HG03342 (cell line): ENCODE measurements at regions not wholly inside any gene's neighbourhood (a gene's known extent, or its start where the extent isn't known, plus 50 kb on each side); places are given as distances from the start of the nearest gene placed in this dataset.
A peak's percentile ranks its signal among the peaks of the same experiment; 100 is the strongest.
"Not testable (repeated sequence)": the region's sequence is repeated elsewhere in the genome, so short reads cannot be mapped to it uniquely, and the experiment has no call there.

ENCODE experiments used
- ATAC-seq: cut with Tn5 transposase; IDR thresholded peaks from one replicate; pipeline ENCODE4 v1.9.1; 2021; ENCODE audit warnings: mild to moderate bottlenecking, moderate library complexity; ENCODE audit not compliant: unreplicated experiment

DNA sequence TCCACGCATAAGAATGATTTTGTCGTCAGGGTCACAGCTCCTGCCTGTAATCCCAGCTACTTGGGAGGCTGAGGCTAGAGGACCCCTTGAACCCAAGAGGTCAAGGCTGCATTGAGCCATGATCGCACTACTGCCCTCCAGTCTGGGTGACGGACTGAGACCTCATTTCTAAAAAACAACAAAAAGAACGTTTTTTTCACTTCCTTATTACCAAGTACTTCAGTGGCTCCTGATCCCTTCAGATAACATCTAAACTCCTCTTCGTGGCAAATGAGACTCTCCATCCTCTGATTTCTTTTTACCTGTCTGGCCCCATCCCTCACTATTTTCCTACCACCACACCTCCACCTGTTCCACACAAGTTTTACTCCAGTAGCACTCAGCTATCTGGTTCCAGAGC lies 105.4 kb upstream of the TLK1 start:
- no peak for ATAC-seq

DNA sequence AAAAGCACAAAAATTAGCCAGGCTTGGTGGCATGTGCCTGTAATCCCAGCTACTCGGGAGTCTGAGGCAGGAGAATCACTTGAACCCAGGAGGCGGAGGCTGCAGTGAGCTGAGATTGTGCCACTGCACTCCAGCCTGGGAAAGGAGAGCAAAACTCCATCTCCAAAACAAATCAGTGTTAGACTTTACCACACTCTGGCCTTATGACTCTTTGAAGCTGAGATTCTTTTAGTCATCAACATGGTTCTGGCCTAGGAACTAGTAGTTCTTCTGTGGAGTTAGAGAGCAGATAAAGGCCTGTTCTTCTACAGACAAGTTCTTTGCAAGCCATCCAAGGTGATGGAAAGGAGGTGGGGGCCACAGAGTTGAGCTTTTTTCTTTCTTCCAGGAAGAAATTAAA lies 100.8 kb upstream of the TLK1 start:
- not testable (repeated sequence) for ATAC-seq

DNA sequence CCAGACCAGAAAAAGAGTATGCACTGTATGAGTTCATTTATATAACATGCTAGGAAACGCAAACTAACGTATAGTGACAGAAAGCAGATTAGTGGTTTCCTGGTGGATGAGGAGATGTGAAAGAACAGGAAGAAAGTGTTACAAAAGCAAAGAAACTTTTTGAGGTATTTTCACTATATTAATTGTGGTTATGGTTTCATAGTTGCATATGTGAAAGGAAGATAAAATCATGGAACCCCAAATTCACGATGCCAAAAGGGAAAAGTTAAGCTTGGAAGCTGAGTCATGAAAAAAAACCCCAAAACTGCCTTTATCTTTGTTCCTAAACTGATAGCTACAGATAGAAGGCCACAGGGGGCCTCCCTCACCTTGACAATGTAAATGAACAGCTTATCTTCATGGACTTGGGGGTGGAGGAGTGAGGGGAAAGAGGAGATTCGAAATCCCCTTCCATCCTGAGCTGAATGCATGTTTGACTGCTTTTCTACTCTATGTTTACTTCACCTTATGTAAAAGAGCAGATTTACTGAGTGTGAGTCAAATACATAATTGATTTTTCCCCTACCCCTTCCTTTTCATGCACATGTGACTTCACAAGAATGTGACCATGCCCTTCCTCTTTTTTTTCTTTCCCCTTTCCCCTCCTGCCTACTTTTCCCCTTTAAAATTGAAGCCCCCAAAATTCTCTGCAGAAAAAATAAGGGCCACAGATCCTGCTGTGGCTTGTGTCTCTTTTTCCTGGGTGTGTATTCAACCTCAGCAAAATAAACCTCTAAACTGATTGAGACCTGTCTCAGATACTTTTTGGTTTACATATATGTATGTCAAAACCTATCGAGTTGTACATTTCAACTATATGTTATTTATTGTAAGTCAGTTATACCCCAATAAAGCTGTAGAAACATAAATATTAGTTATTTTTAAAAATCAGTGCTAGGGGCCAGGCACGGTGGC lies 100.1 kb upstream of the TLK1 start:
- ATAC-seq: no peak

DNA sequence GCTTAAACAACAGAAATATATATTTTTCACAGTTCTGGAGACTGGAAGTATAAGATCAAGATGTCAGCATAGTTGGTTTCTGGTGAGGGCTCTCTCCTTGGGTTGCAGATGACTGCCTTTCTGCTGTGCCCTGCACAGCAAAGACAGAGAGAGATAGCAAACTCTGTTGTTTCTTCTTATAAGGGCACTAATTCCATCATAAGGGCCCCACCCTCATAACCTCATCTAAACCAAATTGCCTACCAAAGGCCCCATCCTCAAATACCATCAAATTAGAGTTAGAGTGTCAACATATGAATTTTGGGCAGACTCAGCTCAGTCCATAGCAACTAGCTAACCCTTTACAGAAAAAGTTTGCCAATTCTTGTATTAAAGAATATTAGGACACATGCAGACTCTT lies 94.0 kb upstream of the TLK1 start:
- no peak for ATAC-seq

DNA sequence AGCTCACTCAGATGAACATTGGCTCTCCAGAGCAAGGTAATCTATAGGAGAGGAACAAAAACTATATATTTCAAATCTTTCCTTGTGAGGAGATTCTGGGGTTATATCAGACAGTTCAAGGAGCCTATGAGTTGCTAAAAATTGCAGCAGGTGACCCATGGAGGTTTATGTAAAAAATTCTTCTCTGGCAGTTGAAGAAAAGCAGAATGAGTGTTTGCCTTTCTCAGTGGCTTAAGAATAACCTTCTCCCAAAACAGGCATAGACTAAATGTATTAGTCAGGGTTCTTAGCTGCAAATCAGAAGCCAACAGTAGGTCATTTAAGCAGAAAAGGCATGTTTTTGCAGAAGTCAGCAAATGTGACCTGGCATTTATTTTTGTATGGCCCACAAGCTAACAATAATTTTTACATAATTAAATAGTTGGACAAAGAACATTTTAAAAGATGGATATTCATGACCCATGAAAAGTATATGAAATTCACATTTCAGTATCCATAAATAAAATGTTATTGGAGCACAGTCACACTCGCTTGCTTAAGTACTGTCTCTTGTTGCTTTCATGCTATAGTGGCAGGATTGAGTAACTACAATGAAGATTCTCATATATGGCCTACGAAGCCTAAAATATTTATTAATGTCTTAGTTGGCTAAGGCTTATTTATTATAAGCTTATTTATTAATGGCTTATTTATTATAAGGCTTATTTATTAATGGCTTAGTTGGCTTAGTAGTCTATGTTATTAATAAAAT lies 93.4 kb upstream of the TLK1 start:
- no peak for ATAC-seq

DNA sequence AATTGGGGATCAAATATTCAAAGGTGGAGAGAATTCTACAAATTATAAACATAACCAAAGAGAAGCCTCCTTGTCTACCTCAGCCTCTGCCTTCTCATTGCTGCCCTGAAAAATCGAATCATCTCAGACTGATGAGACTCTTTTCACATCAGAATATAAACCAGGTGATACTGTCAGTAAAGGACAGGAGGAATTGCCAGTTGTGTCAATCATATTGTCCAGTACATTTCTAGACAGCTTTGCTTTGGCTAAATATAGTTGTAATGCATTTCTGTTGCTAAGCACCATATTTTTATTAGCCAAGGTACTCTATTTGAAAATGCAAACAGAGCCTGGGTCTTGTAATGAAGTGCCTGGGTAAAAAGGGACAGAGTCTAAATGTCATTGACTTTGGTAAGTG lies 92.6 kb upstream of the TLK1 start:
- no peak for ATAC-seq

DNA sequence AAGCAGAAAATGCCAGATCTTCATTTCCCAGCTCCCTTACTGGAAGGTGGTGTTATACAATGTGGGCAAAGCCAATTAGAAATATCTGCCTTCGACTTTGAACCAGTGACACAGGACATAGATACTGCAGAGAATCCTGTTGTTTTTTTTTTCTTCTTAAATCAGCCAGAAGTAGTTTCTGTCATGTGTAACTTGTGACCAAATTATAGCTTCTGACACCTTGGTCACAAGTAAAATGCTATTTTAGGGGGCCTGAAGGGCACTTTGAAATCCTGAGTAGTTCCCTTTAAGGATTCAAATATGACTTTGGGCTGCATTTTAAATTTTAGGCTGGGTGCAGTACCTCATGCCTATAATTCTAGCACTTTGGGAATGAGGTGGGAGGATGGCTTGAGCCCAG lies 89.0 kb upstream of the TLK1 start:
- no peak for ATAC-seq

DNA sequence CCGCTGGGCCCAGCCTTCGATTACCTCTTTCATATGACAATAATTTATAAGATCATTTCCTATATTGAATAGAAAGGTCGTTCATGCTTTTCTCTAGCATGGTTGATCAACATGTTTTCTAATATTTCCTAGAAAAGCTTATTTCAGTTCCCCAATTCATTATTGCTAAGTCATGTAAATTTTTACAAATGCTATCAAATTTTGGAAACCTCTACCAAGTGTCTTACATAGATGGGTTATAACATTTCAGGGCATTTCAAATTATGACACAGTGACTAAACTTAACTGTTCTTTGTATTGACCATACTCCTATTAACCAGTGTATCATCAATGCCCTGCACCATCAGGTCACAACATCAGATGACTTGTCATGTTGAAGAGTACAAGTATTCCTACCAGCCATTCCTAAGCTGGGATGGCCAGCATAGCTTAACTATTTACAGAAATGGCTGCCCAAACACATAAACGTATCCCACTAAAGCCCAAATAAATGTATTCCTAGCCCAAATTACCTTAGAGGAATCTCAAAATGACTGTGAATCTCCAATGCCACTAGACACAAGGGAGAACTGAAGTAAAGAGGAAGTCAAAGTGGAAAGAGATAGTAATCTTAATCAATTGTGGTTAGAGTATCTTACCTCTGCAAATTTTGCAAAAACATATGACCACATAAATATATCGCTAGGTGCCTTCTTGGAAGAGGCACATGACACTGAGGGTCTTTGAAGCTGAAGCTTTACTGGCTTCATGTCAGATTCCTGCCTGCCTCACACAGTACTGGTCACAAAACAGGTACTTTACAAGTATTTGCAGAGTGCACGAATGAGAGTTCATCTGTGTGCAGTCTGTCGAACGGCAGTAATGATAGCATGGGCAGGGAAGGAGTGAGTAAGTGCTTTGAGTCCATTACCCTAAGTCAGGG lies 87.3 kb upstream of the TLK1 start:
- ATAC-seq: peak; percentile 67

DNA sequence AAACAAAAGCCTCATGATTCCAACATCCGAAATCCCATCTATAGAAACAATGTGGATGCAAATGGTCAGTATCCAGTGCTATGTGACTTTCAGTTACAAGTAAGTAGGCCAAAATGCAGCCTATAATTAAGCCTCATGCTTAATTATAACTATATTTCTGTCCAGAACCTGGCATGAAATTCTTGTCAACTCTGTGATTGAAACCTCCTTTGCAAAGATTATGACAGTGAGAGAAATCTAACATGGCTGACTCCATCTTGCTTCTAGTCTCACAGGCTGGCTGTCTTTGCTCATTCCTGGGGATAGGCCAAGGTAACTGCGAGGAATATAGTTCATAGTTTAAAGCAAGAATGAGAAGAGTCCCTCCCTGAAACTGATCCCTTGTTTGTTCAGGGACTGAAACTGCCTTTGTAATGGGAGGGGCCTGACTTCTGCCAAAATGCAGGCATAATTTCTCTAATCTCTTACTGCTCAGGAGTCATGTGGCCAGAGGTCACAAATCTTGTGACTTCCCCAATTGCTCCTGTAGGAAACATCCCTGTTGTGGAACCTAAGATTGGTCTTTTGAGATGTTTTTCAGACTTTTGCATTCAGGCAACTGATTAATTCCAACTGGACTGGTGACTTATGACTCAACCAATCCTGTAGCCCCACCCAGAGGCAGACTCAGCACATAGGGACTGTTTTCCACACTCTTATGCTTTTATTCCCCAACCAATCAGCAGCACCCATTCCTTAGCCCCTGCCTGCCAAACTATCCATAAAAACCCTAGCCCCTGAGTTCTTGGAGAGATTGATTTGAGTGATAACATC lies 84.5 kb upstream of the TLK1 start:
- no peak for ATAC-seq

DNA sequence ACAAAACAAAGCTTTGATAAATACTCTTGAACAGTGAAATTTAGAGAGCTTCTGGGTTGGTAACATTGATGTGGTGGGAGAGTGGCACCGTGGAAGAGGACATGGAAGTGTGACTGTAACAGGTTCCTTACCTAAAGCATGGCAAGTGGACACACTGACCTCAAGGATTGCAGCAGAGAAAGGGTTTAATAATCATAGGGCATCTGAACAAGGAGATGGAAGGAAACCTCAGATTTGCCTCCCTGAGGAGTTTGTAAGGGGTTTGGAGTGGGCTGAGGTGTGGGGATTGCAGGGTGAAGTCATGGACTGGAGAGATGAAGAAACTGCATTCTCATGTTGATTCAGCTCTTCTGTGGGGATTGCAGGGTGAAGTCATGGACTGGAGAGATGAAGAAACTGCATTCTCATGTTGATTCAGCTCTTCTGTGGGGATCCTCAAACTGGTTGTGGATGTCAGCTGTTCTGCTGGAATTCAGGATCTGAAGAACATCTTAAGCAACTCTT lies 83.8 kb upstream of the TLK1 start:
- ATAC-seq: no peak

DNA sequence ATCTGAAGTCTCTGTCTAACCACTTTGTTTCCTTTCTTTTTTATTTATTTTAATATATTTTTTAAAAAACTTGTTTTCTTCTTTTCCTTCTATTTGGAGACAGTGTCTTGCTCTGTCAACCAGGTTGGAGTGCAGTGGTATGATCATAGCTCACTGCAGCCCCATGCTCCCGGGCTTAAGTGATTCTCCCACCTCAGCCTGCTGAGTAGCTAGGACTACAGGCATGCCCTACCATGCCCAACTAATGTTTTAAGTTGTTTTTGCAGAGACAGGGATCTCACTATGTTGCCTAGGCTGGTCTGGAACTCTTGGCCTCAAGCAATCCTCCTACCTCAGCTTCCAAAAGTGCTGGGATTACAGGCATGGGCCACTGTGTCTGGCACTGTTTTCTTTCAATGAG lies 81.1 kb upstream of the TLK1 start:
- no peak for ATAC-seq

DNA sequence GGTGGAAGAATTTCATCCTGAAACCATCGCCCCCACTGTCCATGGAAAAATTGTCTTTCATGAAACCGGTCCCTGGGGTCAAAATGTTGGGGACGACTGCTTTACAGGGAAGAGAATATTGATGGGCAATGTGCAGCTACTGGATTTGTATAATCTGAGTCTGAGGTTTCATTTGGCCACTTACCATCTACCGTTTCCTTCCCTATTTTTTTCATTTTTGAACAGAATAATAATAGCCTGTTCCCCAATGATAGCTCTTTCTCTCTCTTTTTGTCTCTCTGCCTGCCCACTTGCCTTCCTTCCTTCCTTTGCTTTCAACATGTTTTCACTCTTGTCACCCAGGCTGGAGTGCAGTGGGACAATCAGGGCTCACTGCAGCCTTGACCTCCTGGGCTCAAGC lies 78.3 kb upstream of the TLK1 start:
- ATAC-seq: no peak

DNA sequence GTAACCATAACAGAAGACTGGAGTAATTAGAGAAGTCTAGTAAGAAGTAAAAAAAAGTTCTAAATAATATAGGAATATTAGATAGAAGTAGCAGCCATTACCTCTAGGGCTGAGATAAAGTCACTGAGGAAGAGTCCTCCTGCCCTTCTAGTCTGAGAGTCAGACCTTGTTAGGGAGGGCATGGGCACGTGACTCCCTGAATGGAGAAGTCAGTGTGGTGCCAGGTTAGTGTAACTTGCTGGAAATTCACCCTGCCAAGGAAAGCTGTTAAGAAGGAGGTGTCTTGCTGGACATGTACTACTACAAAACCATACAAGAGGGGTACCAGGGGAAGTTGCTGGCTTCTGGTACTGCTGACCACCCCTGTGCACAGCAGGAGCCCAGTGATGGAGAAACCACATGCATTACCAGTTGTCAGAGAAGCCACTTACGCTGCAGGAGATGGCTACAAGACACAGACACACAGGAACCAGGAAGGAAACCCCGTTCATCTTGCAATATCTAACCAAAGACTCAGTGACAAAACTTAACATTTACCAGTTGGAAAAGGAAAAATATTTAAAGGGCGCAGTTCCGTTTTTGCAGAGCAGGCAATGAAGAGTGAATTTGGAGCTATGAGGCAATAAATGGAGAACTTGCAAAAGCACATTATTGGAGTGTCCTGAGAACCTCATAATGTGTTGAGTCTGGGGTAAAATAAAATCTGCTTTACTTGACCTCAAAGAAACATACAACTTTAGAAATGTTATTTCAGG lies 77.2 kb upstream of the TLK1 start:
- ATAC-seq: no peak

DNA sequence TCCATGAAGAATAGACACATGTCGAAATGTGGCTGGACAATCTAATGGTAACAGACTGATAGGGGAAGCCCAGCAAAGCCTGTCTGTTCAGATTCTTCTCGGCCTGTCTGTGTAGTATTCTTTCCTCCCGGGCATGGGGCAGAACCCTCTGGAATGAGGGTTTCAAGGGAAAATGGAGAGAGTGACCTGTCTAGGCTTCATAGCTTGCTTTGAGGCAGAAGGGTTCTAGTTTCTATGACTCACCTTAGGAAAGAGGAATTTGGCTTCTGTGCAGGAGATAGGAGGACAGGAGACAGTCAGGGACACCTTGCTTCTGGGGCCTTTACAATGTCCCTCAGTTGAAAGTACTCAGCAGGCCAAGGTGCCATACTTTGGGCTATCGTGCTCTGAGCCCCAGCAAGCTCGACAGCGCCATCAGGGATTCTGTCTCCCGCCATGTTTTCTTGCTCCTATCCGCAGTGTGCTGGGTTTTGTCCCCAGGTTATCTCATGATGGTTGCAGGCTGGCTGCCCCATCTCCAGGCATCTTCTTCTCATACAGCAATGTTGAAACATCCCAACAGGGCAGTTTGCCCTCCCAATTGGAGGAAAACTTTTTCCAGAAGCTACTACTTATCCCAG lies 74.7 kb upstream of the TLK1 start:
- no peak for ATAC-seq

DNA sequence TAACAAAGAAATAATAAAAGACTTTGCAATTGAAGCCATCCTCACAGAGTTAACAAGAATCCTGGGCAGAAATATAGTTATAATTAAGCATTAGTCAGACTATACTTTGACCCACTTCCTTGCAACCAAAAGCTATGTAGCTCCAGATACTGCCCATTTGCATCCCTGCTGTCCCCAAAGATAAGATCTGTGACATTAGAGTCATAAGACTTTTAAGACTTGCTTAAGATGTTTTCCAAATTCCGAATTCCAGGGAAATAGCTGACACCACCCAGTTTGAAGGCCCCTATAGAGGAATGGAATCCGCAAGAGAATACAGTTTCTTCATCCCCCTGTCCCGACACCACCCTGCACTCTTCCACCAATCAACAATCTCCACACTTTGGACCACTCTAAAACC lies 69.5 kb upstream of the TLK1 start:
- no peak for ATAC-seq

DNA sequence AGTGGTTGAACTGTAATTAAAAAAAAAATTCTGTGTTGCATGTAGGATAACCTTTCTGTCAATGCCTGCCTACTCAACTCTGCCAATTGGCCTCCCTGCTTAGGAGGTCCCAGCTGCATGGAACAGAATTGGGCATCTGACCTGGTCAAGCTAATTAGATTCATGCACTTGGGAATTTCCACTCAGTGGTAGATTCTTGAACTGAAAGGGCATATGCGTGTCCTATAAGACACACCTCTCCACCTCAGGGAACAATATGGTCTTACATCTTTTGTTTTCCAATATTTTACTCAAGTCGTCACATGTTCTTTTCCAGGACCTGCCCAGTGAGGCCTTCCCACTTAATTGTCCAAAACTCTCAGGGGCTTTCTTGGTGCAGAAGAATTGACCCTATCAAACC lies 68.1 kb upstream of the TLK1 start:
- ATAC-seq: no peak

DNA sequence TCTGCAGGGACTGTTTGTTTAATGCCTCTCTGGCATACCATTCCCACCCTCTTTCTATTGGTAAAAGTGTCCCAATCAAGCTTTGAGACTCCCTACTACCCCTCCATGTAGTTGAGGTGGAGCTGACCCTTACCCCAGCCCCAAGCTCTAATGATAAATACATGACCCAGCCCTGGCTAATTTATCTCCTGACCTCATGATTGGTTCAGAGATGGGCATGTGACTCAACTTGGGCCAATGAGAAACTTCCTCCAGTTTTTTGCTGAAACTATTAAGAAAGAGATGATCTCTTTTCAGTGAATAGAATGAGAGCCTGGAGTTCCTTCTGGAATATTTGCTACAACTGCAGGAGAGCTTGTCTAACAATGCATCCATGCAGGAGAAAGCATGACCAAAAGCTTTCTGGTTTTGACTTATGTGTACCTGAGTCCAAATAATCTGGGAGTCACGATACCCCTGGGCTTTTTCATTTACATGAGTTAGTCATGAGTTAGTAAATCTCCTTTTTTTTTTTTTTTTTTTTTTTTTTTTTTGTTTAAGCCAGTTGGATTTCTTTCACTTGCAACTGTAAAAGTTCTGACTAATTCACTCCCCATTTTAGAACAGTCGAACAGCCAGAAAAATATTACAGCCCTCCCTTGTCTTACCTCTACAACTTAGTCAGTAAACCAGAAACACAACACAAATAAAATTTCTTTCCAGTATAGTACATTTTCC lies 66.5 kb upstream of the TLK1 start:
- ATAC-seq: no peak

DNA sequence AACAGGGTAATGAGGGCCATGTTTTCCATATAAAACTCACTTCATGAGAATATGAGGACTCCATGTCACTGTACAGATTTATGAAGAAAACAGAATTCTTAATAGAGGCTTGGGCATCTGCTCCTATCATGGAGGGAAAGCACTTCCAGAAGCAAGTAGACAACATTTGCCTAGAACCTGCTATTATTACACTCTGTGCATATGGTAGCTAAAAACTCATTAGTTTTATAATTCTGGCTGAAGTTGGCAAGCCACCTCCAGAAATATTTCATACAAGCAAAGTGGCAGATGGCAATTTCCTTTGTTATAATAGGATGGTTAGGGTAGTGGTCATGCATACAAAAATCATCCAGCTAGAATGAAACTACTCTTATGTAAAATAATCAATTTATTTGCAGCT lies 65.8 kb upstream of the TLK1 start:
- ATAC-seq: no peak
